GM12878 (cell line): ENCODE measurements at regions not wholly inside any gene's neighbourhood (a gene's known extent, or its start where the extent isn't known, plus 50 kb on each side); places are given as distances from the start of the nearest gene placed in this dataset.

Experiments used
- ATAC-seq: fragments of 200-7000 bp; cut with Tn5 transposase; 3 replicates; pipeline ENCODE4 v1.9.1; 2020; ENCODE audit warnings: mild to moderate bottlenecking, moderate library complexity
- BruUV-seq: library from RNA; stranded (reverse); fragments of 400-500 nt; replicated peaks from 2 replicates; lab custom pipeline; 2021; lab: Mats Ljungman, UMichigan
- CTCF ChIA-PET: fragments of 300-600 bp; sonication (Branson Sonifier 250); formaldehyde crosslinking; extraction: SDS; loops from one replicate; lab custom pipeline; 2021; ENCODE audit warnings: inconsistent platforms; lab: Yijun Ruan, JAX
- POLR2A ChIA-PET: fragments of 350-600 bp; formaldehyde crosslinking; extraction: SDS; loops from one replicate; lab custom pipeline; 2021; ENCODE audit warnings: inconsistent platforms; lab: Charles Lee
- RAD21 ChIA-PET: fragments of 300-600 bp; sonication (Branson Sonifier 250); formaldehyde crosslinking; loops from one replicate; lab custom pipeline; 2023; ENCODE audit warnings: antibody characterized with exemption; ENCODE audit not compliant: unreplicated experiment; lab: Charles Lee
- SMC1A ChIA-PET: fragments of 300-600 bp; sonication (Branson Sonifier 250); formaldehyde crosslinking; loops from one replicate; lab custom pipeline; 2023; ENCODE audit not compliant: unreplicated experiment, uncharacterized antibody; lab: Charles Lee
- DNase-seq: peaks from one replicate; pipeline ENCODE4 v3.0.0-alpha.2; 2011; ENCODE audit warnings: low read depth, low spot score
- FAIRE-seq: peaks from 3 replicates; lab custom pipeline; 2011; peaks lifted over from hg19 to GRCh38; lab: Jason Lieb, UNC
- H2AFZ ChIP-seq: 2 replicates; pipeline ENCODE4 v1.6.0; 2011; ENCODE audit warnings: low read depth, low read length, control low read depth; ENCODE audit not compliant: control insufficient read depth
- H3K27ac ChIP-seq: 2 replicates; pipeline ENCODE4 v1.5.1; 2011; ENCODE audit warnings: control low read depth; ENCODE audit not compliant: control insufficient read depth, insufficient read depth
- H3K27me3 ChIP-seq, 2 experiments: replicated peaks in 1 of 2; 2 replicates each; pipeline versions ENCODE4 v1.6.0 to v1.6.1; 2011; ENCODE audit warnings: low read length in 1 of 2; ENCODE audit not compliant: control insufficient read depth in 2 of 2, insufficient read depth in 2 of 2
- H3K36me3 ChIP-seq, 2 experiments: 2 replicates each; pipeline ENCODE4 v1.5.1; 2011; ENCODE audit warnings: low read length in 1 of 2; ENCODE audit not compliant: control insufficient read depth in 2 of 2, insufficient read depth in 2 of 2
- H3K4me1 ChIP-seq: 2 replicates; pipeline ENCODE4 v1.6.1; 2011; ENCODE audit warnings: mild to moderate bottlenecking, low read length, moderate library complexity, mixed read lengths; ENCODE audit not compliant: control insufficient read depth, insufficient read depth
- H3K4me2 ChIP-seq: 2 replicates; pipeline ENCODE4 v1.6.0; 2011; ENCODE audit warnings: control low read depth; ENCODE audit not compliant: control insufficient read depth, insufficient read depth
- H3K4me3 ChIP-seq: fragments of 200-600 bp; sonication (generic); 2 replicates; pipeline ENCODE4 v1.5.1; 2016
- H3K79me2 ChIP-seq: 2 replicates; pipeline ENCODE4 v1.6.0; 2011; ENCODE audit warnings: low read length; ENCODE audit not compliant: control insufficient read depth, insufficient read depth
- H3K9ac ChIP-seq: 2 replicates; pipeline ENCODE4 v1.8.0; 2011; ENCODE audit warnings: low read length, control low read depth, mixed read lengths; ENCODE audit not compliant: control insufficient read depth, insufficient read depth
- H3K9me3 ChIP-seq: replicated peaks from 3 replicates; pipeline ENCODE4 v1.5.1; 2011; ENCODE audit warnings: mild to moderate bottlenecking, low read length; ENCODE audit not compliant: control insufficient read depth, insufficient read depth
- H4K20me1 ChIP-seq: 2 replicates; pipeline ENCODE4 v1.6.0; 2011; ENCODE audit not compliant: control insufficient read depth, insufficient read depth
- EGR1 ChIP-seq, 2 experiments: IDR thresholded peaks; 1 replicate in 1 of 2; 2 replicates in 1 of 2; pipeline ENCODE4 v1.6.1; 2011 to 2012; ENCODE audit warnings: low read depth in 2 of 2, low read length in 2 of 2, borderline replicate concordance in 1 of 2, mild to moderate bottlenecking in 1 of 2, moderate library complexity in 1 of 2
- ETV6 ChIP-seq, 2 experiments: fragments of 450-650 bp in 1 of 2; IDR thresholded peaks in 1 of 2; conservative IDR thresholded peaks in 1 of 2; 2 replicates each; pipeline ENCODE4 v1.6.1; 2014; ENCODE audit warnings: antibody characterized with exemption in 1 of 2, borderline replicate concordance in 1 of 2, low read depth in 1 of 2, mild to moderate bottlenecking in 1 of 2, moderate library complexity in 1 of 2
- HDAC6 ChIP-seq: fragments of 200-600 bp; sonication (generic); IDR thresholded peaks from one replicate; pipeline ENCODE4 v1.8.0; 2017; ENCODE audit warnings: antibody characterized with exemption; ENCODE audit not compliant: unreplicated experiment
- LARP7 ChIP-seq: fragments of 450-650 bp; IDR thresholded peaks from 2 replicates; pipeline ENCODE4 v1.6.1; 2017; ENCODE audit warnings: mild to moderate bottlenecking
- POLR2AphosphoS2 ChIP-seq: IDR thresholded peaks from 2 replicates; pipeline ENCODE4 v1.6.1; 2011; ENCODE audit warnings: low read depth, mild to moderate bottlenecking, low read length, improper control_type of control experiment, moderate library complexity
- SMAD1 ChIP-seq: fragments of 450-650 bp; IDR thresholded peaks from 2 replicates; pipeline ENCODE4 v1.6.1; 2018; ENCODE audit warnings: mild to moderate bottlenecking, low read depth; ENCODE audit not compliant: partially characterized antibody
- STAT1 ChIP-seq: fragments of 450-650 bp; conservative IDR thresholded peaks from 2 replicates; pipeline ENCODE4 v1.6.1; 2014; ENCODE audit warnings: antibody characterized with exemption, mild to moderate bottlenecking
- WGBS: methylation state at CpG from one replicate; pipeline ENCODE4 v1.1.6; 2016; ENCODE audit warnings: low lambda C conversion rate; ENCODE audit not compliant: insufficient replicate concordance, insufficient coverage; ENCODE audit errors: missing lambda C conversion rate; 5-methylcytosine and 5-hydroxymethylcytosine counted together
- in situ Hi-C: fragments of 300-500 bp; cut with MboI; formaldehyde crosslinking; loops from 9 replicates; pipeline ENCODE4 v1.14.3; 2018; ENCODE audit warnings: mixed read lengths
- intact Hi-C: fragments of 100-400 bp; cut with micrococcal nuclease; formaldehyde crosslinking; loops from one replicate; pipeline ENCODE4 v1.14.2; 2022; ENCODE audit not compliant: unreplicated experiment
- TF ChIP-seq, protein P1 (sequence below): fragments of 450-650 bp; IDR thresholded peaks from 2 replicates; pipeline ENCODE4 v1.6.1; 2017; ENCODE audit warnings: mild to moderate bottlenecking, moderate library complexity
- TF ChIP-seq, protein P2 (sequence below): fragments of 450-650 bp; IDR thresholded peaks from 2 replicates; pipeline ENCODE4 v1.6.1; 2017; ENCODE audit warnings: antibody characterized with exemption, mild to moderate bottlenecking, moderate library complexity
- TF ChIP-seq, protein P3 (sequence below): fragments of 450-650 bp; IDR thresholded peaks from 2 replicates; pipeline ENCODE4 v1.6.1; 2017; ENCODE audit warnings: mild to moderate bottlenecking

DNA sequence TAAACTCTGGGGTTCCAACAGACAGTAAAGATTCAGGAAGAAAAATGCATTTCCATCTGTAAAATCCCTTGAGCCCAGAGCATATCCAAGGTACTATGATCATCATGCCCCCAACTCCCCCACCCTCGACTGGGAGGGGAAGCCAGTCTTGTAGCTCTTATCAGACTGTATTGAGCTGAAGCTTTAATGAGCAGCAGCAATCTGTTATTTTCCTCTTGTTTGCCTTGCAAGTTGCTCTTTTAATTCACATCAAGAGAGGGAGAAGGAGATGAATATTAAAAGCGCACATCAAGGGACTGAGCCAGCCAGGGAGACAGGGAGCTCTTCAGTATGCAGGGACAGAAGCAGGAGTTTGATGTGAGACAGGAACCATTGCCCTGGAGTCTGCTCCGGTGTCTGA is 52.5 kb upstream of the KCNA3 start:
- ChIA-PET CTCF (interaction anchor here (1.0 to 2.2 kb wide), 4 partner anchors 38 to 108 kb away, joined by 3 to 8 read pairs (median 6); no protein-coding TSS in a partner anchor), POLR2A (interaction anchor here (1.1 to 1.4 kb wide), 2 partner anchors 15 to 23 kb away, joined by 3 to 4 read pairs; no protein-coding TSS in a partner anchor)
- peak overlapping the region; percentile 18 for H2AFZ ChIP-seq
- TF ChIP-seq LARP7 (no peak), EGR1 (IDR thresholded peaks at IDR 0.05; ENCODE audit: borderline replicate concordance in 1 of 2, low read depth in 2 of 2, low read length in 2 of 2) (no peak), ETV6 (conservative IDR thresholded peaks at IDR 0.05 in 1 of 2, IDR thresholded peaks at IDR 0.05 in 1 of 2; ENCODE audit: borderline replicate concordance in 1 of 2, low read depth in 1 of 2) (no peak), SMAD1 (no peak), HDAC6 (no peak), POLR2AphosphoS2 (no peak), STAT1 (no peak)
- TF ChIP-seq, protein P1, sequence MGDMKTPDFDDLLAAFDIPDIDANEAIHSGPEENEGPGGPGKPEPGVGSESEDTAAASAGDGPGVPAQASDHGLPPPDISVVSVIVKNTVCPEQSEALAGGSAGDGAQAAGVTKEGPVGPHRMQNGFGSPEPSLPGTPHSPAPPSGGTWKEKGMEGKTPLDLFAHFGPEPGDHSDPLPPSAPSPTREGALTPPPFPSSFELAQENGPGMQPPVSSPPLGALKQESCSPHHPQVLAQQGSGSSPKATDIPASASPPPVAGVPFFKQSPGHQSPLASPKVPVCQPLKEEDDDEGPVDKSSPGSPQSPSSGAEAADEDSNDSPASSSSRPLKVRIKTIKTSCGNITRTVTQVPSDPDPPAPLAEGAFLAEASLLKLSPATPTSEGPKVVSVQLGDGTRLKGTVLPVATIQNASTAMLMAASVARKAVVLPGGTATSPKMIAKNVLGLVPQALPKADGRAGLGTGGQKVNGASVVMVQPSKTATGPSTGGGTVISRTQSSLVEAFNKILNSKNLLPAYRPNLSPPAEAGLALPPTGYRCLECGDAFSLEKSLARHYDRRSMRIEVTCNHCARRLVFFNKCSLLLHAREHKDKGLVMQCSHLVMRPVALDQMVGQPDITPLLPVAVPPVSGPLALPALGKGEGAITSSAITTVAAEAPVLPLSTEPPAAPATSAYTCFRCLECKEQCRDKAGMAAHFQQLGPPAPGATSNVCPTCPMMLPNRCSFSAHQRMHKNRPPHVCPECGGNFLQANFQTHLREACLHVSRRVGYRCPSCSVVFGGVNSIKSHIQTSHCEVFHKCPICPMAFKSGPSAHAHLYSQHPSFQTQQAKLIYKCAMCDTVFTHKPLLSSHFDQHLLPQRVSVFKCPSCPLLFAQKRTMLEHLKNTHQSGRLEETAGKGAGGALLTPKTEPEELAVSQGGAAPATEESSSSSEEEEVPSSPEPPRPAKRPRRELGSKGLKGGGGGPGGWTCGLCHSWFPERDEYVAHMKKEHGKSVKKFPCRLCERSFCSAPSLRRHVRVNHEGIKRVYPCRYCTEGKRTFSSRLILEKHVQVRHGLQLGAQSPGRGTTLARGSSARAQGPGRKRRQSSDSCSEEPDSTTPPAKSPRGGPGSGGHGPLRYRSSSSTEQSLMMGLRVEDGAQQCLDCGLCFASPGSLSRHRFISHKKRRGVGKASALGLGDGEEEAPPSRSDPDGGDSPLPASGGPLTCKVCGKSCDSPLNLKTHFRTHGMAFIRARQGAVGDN, result no peak
- TF ChIP-seq, protein P2, sequence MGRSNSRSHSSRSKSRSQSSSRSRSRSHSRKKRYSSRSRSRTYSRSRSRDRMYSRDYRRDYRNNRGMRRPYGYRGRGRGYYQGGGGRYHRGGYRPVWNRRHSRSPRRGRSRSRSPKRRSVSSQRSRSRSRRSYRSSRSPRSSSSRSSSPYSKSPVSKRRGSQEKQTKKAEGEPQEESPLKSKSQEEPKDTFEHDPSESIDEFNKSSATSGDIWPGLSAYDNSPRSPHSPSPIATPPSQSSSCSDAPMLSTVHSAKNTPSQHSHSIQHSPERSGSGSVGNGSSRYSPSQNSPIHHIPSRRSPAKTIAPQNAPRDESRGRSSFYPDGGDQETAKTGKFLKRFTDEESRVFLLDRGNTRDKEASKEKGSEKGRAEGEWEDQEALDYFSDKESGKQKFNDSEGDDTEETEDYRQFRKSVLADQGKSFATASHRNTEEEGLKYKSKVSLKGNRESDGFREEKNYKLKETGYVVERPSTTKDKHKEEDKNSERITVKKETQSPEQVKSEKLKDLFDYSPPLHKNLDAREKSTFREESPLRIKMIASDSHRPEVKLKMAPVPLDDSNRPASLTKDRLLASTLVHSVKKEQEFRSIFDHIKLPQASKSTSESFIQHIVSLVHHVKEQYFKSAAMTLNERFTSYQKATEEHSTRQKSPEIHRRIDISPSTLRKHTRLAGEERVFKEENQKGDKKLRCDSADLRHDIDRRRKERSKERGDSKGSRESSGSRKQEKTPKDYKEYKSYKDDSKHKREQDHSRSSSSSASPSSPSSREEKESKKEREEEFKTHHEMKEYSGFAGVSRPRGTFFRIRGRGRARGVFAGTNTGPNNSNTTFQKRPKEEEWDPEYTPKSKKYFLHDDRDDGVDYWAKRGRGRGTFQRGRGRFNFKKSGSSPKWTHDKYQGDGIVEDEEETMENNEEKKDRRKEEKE, result no peak
- TF ChIP-seq, protein P3, sequence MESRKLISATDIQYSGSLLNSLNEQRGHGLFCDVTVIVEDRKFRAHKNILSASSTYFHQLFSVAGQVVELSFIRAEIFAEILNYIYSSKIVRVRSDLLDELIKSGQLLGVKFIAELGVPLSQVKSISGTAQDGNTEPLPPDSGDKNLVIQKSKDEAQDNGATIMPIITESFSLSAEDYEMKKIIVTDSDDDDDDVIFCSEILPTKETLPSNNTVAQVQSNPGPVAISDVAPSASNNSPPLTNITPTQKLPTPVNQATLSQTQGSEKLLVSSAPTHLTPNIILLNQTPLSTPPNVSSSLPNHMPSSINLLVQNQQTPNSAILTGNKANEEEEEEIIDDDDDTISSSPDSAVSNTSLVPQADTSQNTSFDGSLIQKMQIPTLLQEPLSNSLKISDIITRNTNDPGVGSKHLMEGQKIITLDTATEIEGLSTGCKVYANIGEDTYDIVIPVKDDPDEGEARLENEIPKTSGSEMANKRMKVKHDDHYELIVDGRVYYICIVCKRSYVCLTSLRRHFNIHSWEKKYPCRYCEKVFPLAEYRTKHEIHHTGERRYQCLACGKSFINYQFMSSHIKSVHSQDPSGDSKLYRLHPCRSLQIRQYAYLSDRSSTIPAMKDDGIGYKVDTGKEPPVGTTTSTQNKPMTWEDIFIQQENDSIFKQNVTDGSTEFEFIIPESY, result no peak

More for the DNA sequence above, 52.5 kb upstream of the KCNA3 start:
- FAIRE-seq (peak; percentile 72), DNase-seq (no peak), ATAC-seq (peak; percentile 28)
- in situ Hi-C loops, result no loop called here
- no peaks in the 10 kb centered on the region for H3K27me3 ChIP-seq
- H3K4me2 ChIP-seq, result peak overlapping the region; percentile 65
- no peaks in the 10 kb centered on the region for H3K36me3 ChIP-seq
- peak overlapping the region; percentile 60 for H3K27ac ChIP-seq
- ChIA-PET SMC1A (interaction anchor here (0.6 to 2.1 kb wide), 15 partner anchors 8 to 639 kb away, joined by 3 to 16 read pairs (median 4); no protein-coding TSS in a partner anchor), RAD21 (interaction anchor here (1.1 to 2.6 kb wide), 3 partner anchors 38 to 93 kb away, joined by 3 to 13 read pairs (median 3); no protein-coding TSS in a partner anchor)
- peaks cover 24% of the 10 kb centered on the region for H3K4me1 ChIP-seq
- H3K4me3 ChIP-seq, result peak overlapping the region; percentile 66
- H3K9ac ChIP-seq, result peak overlapping the region; percentile 24; the same call in 1 of the 2 replicates
- H4K20me1 ChIP-seq, result no peaks in the 10 kb centered on the region
- WGBS, result 32% methylated on average over 3 of the region's 3 CpGs
- no peaks in the 10 kb centered on the region for H3K9me3 ChIP-seq
- BruUV-seq, result no TSS peak
- intact Hi-C loops, result loop anchor here (2.0 kb wide), 1 partner anchor 96 kb away; no protein-coding TSS in a partner anchor
- H3K79me2 ChIP-seq, result no peaks in the 10 kb centered on the region
